ENCODE measurements at regions not wholly inside any gene's neighbourhood (a gene's known extent, or its start where the extent isn't known, plus 50 kb on each side); places are given as distances from the start of the nearest gene placed in this dataset.

GRCh38 chr7:45494885-45495284 is 79.3 kb upstream of the ADCY1 start:
- TF ChIP-seq CTCF (IDR thresholded peaks at IDR 0.05) (no peak), POLR2A (IDR thresholded peaks at IDR 0.05) (no peak)

Data from esophagus squamous epithelium (tissue), 4 donors.